ENCODE measurements at regions not wholly inside any gene's neighbourhood (a gene's known extent, or its start where the extent isn't known, plus 50 kb on each side); places are given as distances from the start of the nearest gene placed in this dataset.

DNA sequence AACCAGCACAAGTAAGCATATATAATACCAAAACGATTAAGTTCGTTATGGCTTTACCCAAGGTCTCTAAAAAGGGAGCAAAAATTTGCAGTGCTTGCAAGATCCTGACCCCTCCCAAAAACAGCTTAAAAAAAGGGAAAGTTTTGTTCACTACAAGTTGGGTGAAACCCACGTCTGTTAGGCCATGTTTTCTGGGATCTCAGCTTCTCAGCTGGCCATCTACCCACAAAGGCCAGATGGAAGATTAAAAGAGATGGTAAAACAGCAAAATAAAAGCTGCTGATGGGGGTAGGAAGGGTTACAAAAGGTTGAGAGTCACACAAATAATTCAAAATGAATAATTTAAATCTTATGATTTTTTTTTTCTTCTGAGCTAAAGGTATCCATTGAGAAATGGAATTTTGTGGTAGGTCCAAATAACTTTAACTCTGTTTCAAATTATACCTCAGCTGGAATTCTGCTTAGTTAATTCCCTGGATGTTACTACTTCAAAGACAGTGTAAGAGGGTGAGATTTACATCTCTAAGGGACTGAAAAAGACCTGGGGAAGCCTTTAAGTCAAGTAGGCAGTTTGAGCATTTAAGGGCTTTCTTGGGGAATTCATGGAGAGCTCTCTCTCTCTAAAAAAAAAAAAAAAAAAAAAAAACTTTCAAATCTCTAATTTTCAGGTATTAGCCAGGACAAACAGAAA, 185.6 kb upstream of the NAV3 start:
- intact Hi-C loops (cut with DNase I): no loop called here
- DNase-seq (no peak), ATAC-seq (ENCODE audit: poor library complexity) (no peak)

DNA sequence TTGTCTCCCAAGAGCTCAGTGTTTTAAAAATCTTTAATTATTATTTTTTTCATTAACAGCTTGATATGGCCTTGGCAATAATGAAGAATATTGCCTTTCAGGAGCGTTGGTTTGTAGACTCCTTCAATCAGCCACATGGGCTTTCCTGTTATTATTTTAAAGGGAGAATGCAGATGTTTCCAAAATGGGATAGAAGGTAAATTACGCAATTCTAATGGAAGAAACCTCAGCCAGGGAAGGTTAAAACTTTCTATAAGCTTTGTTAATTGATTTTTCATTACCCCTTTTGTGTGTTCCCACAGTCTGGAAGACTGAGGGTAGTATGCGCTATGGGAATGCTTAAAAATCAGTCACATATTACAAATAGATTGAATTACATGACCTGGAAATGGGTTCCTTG, 188.4 kb upstream of the NAV3 start:
- no peak for DNase-seq
- intact Hi-C loops (cut with DNase I): no loop called here
- ATAC-seq (ENCODE audit: poor library complexity): no peak

DNA sequence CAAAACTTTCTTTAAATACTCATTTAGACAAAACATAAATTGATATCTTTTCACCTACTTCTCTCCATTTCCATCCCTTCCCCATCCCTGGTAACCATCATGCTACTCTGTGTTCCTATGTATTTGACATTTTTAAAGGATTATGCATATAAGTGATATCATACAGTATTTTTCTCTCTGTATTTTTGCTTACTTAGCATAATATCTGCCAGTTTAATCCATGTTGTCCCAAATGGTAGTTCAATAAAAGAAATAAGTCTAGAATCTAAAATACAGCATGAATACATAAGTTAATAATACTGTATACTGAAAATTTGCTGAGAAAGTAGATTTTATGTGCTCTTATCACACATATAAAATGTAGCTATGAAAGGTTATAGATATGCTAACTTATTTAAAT, 190.3 kb upstream of the NAV3 start:
- intact Hi-C loops (cut with DNase I): no loop called here
- DNase-seq (no peak), ATAC-seq (ENCODE audit: poor library complexity) (no peak)

DNA sequence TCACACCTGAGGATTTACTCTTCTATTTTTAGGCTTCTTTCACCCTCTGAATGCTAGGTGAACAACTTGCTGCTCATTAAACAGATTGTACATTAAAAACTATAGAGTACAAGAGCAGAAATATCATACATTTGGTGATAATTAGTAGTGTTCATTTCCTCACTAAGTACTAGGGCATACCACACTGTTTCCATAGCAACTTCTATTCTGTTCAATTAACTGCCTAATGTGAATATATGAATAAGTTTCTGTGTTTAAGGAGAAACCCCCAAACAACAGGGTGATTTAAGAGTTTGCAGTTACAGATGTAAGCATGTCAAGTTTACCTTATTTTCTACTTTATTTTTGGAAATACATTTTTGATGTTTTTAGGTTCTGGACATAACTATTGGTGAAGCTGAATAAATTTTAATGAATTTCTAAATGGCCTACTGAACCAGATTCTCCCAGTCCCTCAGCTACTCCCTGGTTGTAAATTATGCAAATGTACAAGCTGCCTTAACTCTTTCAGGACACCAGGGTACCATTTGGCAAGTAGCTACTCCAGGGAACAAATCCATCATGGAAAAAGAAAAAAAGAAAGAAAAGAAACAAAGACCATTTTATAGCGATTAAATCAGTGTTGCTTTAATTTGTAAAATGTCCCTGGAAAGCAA, 199.8 kb upstream of the NAV3 start:
- no peak for DNase-seq
- intact Hi-C loops (cut with DNase I): no loop called here
- no peak for ATAC-seq (ENCODE audit: poor library complexity)

DNA sequence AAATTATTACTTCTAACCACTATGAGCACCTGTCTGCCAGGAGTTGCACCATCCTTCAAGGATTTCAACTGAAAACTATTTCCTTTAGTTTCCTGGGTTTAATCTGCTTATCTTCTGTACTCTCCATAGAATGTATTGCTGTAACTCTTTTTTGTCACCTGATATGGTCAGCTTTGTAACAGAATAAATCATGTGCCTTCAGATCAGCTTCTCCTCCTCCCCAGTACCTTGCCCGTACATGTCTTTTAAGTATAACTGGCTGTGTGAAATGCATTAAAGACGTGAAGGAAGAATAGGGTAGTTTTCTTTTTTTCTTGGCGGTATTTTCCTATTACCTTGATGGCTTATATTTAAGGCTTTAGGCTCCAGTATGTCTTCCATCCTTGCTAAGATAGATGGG, 200.3 kb upstream of the NAV3 start:
- ATAC-seq (ENCODE audit: poor library complexity) (no peak), DNase-seq (no peak)
- intact Hi-C loops (cut with DNase I): no loop called here

DNA sequence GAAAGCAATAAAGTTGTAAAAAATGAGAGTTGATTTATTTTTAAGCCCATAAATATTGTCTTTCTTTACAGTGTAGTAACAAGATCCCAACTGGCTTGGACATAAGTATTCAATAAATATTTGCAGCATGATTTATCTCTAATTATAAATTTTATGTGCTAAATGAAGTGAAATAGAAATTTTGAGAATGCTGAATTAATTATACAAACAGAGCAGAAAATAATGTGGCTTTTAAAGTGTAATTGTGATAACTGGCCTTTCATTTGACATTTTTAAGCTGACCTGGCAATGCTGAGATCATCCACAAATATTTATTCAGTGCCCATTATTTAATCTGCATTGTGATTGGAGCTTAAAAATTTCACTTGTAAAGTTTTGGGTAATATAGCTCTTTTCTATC, 201.6 kb upstream of the NAV3 start:
- ATAC-seq (ENCODE audit: poor library complexity) (no peak), DNase-seq (no peak)
- intact Hi-C loops (cut with DNase I): no loop called here

DNA sequence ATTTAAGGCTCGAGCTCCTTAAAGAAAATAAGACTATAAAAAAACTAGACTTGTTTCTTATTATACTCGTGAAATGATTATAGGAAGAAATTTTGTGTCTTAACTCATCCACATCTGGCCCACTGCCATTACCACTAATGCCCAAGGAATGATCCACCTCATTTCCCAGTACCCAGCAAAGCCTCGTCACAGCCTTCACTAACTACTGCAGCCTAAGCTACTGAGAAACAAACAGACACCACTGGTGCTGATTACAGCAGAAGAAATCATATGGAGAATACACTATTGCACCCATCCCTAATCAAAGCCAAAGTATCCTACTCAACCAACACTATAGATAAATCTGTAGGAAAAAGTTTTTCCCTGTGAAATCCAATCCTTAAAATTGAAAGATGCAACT, 205.3 kb upstream of the NAV3 start:
- ATAC-seq (ENCODE audit: poor library complexity) (no peak), DNase-seq (no peak)
- intact Hi-C loops (cut with DNase I): no loop called here

DNA sequence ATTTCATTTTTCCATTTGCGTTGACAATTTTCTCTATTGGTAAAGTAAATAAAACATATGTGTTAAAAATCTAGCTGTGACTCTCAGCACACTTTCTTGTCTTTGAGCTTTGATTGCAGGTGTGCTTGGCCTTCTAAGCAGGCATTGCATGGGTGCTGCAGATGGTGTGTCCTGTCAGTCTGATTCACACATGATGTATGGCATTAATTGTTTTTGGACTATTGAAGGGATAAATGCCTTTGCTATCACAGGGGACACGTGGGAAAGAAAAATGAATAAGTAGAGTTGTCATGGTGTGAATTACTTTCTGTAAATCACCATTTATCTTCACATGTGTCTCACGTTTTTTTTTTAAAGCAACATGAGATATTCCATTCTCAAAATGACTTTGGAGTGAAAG, 211.3 kb upstream of the NAV3 start:
- DNase-seq (no peak), ATAC-seq (ENCODE audit: poor library complexity) (no peak)
- intact Hi-C loops (cut with DNase I): no loop called here

DNA sequence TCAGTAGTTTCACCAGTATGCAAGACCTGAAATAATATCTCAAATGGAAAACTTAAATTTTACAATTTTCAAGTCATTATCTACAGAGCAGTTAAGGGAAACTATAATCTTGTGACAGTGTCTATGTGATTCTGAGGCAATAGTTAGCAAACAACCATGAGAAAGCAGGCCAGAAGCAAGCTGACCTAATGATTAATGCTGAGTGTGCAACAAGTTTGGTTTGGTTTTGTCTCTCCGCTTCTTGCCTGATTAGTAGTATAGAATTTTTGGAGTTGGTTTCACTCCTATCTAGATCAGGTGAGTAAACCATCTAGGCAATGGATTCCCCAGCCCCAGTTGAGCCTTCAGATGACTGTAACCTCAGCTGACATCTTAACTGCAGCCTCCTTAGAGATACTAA, 212.9 kb upstream of the NAV3 start:
- intact Hi-C loops (cut with DNase I): no loop called here
- DNase-seq (no peak), ATAC-seq (ENCODE audit: poor library complexity) (no peak)

DNA sequence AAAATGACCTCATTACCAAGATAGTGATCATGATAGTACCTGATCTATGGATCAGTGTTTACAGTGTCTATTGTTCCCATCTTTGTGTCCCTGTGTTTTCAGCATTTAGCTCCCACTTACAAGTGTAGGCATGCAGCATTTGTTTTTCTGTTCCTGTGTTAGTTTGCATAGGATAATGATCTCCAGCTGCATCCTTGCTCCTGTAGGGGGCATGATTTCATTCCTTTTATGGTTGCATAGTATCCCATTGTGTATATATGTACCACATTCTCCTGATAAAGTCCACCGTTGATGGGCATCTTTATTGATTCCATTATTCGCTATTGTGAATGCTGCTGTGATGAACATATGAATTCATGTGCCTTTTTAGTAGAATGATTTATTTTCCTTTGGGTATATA, 215.4 kb upstream of the NAV3 start:
- no peak for ATAC-seq (ENCODE audit: poor library complexity)
- no peak for DNase-seq
- intact Hi-C loops (cut with DNase I): no loop called here

DNA sequence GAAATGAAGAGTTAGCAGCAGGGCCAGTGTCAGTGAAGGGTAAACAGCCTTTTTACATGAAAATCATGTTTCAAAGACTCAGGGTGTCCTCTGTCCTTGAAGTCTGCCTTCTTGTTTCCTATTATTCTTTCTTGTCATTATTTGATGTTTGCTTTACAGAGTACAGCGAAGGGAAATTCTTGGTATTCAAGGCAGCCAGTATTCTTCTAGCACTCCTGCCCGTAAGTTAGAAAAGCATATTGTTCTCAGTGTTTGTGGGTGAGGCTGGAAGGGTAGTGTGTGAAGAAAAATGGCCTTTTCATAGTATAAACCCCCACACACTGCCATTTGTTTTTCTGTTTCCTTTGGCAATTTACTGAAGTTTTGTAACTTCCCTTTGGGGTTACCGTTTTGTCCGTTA, 217.3 kb upstream of the NAV3 start:
- DNase-seq (no peak), ATAC-seq (ENCODE audit: poor library complexity) (no peak)
- intact Hi-C loops (cut with DNase I): no loop called here

DNA sequence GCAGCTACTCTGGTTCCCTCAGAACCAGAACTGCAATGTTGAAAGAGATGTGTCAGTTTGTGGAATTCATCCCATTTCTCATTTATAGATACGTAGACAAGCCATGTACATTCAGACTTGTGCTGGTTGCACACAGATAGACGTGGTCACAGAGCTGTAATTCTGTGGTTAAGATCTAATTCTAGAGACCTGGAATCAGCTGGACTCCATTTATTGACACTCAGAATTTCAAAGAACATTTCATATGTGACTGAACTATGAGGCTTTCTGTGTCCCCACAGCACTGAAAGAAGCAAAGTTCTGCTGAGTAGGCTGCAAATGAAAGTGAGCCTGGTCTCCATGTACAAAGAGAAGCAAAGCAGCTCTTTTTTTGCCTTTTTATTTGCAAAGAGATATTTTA, 220.2 kb upstream of the NAV3 start:
- no peak for ATAC-seq (ENCODE audit: poor library complexity)

DNA sequence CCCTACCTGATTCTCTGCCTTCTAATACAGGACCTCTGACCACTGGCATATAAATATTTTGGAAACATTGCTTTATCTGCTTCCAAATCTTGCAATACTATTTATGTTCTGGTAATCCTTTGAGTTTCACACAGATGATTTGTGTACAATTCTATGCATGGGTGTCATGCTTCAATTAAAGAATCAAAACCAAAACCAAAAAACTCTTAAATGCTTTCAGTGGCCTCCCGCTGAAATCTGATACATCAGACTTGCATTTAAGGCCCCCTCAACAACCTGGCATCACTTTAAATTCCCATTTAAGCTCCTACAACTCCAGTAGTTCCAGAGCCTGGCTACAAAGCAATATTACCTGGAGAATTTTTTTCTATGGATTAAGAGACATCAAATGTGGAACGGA, 221.7 kb upstream of the NAV3 start:
- no peak for ATAC-seq (ENCODE audit: poor library complexity)
- DNase-seq: no peak
- intact Hi-C loops (cut with DNase I): no loop called here

More for the DNA sequence above, 220.2 kb upstream of the NAV3 start:
- intact Hi-C loops (cut with DNase I): no loop called here
- no peak for DNase-seq

DNA sequence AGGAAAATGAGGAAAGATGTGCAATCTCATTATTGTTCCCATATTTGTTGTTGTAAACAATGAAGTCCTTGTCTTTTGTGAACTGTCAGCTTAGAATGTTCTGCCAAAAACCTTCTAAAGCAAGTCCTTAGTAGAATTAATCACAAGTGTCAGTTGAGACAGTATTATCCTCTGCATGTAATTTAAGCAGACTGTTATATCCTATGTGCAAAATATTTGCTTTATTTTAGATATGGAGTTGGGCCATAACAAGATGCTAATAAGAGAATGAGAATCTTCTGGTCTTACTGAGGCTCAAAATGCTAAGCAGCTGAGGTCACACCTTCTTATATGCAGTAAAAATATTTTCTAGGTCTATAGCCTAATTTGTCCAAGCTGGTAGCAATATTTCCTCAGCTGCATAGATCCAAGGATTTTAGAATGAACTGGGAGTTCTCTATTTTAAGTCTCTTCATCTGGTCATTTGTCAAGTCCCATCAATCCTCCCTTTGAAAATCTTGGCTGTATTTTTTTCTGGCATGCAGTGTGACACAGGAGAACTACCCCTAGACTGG, 222.3 kb upstream of the NAV3 start:
- ATAC-seq (ENCODE audit: poor library complexity): no peak
- DNase-seq: no peak

DNA sequence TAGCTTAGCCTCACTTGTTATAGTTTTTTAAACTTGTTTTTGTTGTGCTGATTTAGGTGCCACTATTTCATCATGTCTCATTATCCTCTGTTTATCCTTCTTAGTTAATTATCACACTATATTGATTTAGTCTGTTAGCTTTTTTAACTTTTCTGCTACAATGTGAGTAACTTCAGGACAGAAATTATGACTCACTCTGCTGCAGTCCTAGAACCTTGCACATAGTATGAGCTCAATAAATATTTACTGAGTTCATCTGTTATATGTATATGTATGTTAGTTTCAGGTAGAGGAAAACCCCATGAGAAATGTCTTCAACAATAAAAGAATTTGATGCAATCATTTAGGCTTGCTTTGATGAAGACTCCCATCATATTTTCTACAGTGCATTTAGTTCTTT, 224.3 kb upstream of the NAV3 start:
- no peak for ATAC-seq (ENCODE audit: poor library complexity)
- no peak for DNase-seq
- intact Hi-C loops (cut with DNase I): no loop called here

More for the DNA sequence above, 222.3 kb upstream of the NAV3 start:
- intact Hi-C loops (cut with DNase I): no loop called here

DNA sequence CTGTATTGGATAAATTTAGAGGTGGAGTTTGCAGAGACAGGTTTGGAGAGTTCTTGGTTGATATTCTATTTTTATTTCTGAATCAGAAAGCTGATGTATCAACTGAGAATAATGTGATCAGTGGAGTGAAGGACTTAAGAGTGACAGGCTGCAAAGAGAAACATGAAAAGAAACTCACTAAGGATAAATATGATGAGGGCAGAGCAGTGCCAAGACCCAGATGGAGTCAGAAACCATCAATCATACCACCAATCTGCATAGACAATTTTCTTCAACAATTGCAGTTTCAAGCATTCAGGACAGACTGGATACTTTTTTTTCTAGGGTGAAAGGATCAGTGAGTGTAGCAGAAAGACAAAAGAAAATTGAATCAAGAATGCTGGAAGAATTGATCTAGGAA, 226.7 kb upstream of the NAV3 start:
- intact Hi-C loops (cut with DNase I): no loop called here
- DNase-seq: no peak
- ATAC-seq (ENCODE audit: poor library complexity): no peak

DNA sequence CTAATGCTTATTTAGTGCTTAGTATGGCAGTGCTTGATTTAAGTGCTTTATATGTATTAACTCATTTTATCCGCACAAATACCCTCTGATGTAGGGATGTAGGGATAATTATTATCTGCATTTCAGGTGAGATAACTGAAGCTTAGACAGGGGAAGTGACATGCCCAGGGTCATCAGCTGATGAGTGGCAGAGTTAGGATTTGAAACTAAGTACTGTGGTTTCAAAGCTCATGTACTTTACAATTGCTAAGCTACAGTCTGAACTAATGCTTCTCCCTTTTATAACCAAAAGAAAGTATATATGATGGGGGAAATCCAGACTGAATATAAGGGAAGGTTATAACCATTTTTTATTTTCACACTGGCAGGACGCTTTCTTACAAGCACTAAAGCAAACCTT, 229.6 kb upstream of the NAV3 start:
- DNase-seq: no peak
- intact Hi-C loops (cut with DNase I): no loop called here
- ATAC-seq (ENCODE audit: poor library complexity): no peak

DNA sequence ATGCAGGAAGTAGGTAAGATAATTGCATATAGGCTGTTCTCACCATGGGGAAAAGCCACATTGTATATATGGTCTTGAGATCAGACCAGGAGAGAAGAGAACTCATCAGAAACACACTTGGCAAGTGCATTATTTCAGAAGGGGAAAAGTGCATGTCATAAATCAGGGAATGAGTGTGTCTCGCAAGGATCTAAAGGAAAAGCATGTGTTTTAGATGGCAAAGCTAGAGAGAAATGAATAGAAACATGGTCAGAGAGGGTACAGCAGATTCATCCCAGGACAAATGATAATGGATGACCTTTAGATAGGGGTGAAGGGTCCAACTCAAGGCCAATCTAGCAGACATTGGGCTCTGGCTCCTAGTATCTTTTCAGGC, 230.2 kb upstream of the NAV3 start:
- intact Hi-C loops (cut with DNase I): no loop called here
- ATAC-seq (ENCODE audit: poor library complexity) (no peak), DNase-seq (no peak)

DNA sequence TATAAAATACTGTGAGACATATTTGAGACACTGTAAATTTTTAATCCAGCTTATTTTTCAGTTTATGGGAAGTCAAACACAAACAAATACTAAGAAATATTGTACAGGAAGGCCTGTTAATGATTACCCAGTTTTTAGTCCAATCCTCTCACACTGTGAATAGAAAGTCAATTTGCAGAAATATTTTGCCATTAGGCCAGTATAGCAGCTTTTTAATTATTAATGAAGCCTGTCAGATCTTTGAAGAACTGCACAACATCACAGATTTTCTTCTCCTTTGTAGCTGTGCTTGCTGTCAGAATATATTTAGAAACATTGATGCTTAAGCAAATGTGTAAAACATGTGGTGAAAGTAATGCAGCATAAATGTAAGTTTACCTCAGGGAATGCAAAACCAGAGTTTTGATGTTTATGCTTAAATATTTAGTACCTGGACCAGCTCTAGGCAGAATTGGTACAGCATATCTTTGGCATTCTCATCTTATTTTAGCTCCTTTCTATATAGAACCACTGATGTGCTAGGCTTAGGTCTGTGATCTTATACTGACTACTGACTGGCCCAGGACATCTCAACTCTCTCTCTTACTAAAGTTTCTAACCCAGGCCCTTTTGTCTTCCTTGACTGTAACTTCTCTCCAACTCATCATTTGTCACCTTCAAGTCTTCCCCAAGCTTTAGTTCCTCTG, 230.8 kb upstream of the NAV3 start:
- DNase-seq: no peak
- intact Hi-C loops (cut with DNase I): no loop called here
- no peak for ATAC-seq (ENCODE audit: poor library complexity)

DNA sequence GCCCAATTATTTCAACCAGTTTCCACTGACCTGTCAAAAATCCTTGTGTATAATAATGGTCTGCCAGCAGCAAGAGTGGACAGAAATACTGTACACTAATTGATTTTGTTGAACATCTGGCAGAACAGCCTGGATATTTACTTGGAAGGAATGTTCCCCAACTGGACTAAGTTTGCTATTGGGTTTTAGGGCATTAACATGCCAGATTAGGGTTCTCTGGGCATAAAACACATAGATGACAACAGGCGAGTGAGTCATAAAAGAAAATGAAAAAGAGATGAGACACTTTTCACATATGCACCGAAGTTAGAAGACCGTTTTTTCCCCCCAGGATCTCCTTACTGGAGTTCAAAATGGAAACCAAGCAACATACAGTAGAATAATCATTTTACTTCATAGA, 236.3 kb upstream of the NAV3 start:
- no peak for ATAC-seq (ENCODE audit: poor library complexity)
- no peak for DNase-seq
- intact Hi-C loops (cut with DNase I): no loop called here

Data from Right ventricle myocardium superior (tissue), 1 donor.